GM11168 (cell line): ENCODE measurements at regions not wholly inside any gene's neighbourhood (a gene's known extent, or its start where the extent isn't known, plus 50 kb on each side); places are given as distances from the start of the nearest gene placed in this dataset.
"Not testable (repeated sequence)": the region's sequence is repeated elsewhere in the genome, so short reads cannot be mapped to it uniquely, and the experiment has no call there.

Source experiments
- in situ Hi-C: fragments of 300-500 bp; cut with MboI; formaldehyde crosslinking; loops from one replicate; pipeline ENCODE4 v1.12.0; 2022; ENCODE audit warnings: low sequenced_read_pairs; ENCODE audit not compliant: unreplicated experiment

DNA sequence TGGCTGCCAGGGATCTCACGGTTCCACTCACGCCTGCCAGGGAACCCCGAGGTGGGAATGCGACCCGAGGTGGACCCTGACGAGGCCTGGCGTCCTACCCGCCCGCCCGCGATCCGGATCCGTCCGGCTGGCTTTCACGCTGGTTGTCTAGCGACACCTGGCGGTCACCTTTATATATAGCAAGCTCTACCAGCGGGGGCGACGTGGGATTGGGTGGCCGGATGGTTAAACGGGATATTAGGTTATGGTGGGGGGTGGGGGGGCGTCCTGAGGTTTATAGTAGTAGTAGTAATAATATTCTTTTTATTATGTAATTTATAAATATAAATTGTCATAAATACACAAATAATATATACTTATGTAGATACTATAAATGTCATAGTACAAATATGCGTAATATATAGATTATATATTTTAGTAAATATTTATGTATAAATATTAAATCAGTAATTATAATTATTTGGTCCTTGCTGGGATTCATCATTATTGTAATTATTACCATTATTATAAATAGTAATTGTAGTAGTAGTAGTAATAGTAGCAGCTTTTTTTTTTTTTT lies 136.9 kb downstream of the KCNJ12 start:
- in situ Hi-C loops = no loop called here

DNA sequence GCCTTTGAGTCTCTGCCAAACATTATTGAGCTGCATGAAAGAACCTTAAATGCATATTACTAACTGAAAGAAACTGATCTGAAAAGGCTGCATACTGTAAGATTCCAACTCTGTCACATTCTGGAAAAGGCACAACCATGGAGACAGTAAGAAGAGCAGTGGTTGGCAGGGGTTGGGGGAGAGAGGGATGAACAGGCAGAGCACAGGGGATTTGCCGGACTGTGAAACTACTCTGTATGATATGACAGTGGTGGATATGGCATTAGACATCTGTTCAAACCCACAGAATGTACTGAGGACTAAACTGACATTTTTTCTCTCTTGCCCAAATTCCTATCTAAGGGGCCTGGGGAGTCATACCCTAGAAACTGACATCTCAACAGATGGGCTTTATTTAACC lies 138.4 kb downstream of the KCNJ12 start:
- in situ Hi-C loops = not testable (repeated sequence)

DNA sequence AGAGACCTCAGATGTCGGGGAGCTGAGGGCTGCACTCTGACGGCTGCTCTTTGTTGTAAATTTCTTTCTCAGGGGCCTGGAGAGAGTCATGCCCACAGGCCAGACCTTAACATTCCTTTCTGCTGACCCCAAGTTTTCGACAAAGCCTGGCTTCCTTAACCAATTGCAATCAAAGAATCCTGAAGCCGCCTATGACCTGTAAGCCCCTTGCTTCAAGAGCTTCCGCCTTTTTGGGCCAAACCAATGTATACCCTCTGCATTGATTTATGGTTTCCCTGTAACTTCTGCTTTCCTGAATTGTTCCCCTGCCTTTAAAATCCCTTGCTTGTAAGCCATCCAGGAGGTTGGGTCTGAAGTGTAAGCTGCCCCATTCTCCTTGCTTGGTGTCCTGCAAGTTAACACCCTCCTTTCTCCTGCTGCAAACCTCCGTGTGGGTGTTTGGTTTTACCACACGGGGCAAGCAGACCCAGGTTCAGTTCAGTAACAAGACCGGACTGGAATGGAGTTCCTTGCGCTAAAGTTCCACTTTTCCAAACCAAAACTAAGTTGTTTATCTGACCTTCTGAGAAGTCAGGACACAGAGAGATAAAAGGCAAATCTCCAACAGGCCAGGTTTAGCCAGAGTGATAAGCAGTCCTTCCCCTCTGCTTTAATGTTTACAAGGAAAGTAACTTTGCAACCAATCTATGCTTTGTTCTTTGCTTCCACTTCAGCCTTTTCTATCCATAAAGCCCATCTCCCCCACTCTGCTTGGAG lies 141.6 kb downstream of the KCNJ12 start:
- in situ Hi-C loops = no loop called here

DNA sequence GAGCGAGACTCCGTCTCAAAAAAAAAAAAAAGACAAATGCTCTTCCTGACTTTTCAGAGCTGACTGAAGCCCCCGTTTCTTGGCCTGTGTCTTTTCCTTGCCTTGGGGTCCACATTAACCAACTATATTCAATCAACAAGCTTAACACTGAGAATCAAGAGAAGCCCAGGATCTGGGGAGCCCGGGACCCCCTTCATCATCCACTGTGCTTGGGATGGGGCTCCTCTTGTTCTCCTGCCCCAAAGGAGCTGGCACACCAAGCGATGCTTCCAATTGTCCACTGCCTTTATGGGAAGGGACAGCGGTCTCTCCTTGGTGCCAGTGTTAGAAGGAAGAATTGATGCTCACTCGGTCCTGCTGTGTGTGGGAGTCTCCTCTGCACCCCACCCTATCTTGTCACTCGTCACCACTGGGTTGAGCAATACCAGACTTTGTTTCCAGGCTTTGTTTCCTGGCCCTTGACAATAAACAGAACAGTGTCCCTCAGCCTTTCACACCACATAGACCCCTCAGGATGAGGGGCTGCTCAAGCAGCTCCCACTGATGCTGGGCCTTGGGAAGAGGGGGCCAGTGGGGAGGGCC lies 146.7 kb downstream of the KCNJ12 start:
- in situ Hi-C loops = loop anchor here (10.0 kb wide), 1 partner anchor 238 kb away; the partner anchor contains the start of gene MAP2K3

DNA sequence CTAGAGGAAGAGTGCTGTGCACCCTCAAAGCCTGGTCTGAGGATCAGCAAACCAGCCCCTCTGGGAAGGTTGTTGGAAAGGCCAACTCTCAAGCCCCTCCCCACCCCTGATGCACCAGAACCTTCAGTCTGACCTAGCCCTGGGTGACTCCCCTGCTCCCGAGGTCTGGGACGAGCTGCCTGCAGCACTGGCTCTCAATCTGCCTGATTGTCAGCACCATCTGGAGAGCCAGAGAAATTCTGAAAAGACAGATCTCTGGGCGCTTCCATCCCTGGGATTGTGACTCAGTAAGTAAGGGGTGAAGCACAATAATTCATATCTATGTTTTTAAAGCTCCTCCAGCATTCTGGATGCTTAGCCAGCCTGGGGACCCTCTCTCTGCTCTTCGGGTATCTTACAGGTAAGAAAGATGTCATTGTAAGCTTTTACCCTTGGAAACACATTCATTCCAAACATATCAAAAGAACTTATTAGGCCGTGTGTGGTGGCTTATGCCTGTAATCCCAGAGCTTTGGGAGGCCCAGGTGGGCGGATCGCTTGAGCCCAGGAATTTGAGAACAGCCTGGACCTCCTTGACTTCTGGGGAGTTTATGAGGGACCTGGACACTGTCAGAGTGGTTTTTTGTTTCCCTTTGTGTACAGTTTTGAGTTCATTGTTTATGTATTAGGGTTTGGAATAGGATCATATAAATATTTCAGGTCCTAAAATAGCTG lies 147.5 kb downstream of the KCNJ12 start:
- in situ Hi-C loops = loop anchor here (10.0 kb wide), 1 partner anchor 239 kb away; the partner anchor contains the start of gene MAP2K3

DNA sequence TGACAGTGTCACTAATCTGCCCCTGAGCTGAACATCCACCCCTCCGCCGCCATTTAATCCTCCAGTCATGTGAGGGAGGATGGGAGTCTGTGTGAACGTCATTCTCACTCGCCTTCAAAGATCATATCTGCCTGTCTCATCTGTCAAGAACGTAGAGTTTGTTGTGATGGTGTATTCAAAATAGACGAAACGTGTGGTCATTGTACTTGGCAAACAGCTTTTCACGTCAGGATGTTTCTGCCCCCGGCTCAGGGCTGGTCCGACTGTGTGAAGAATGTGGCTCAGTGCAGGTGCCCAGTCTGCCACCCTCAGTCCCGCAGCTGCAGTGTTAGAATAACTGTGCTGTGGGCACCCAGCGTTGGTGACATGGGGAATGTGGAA lies 148.0 kb downstream of the KCNJ12 start:
- in situ Hi-C loops = loop anchor here (10.0 kb wide), 1 partner anchor 239 kb away; the partner anchor contains the start of gene MAP2K3

- in situ Hi-C loops = loop anchor here (10.0 kb wide), 1 partner anchor 241 kb away; the partner anchor contains the start of gene MAP2K3
Observed at GRCh38 chr17:21525464-21526130, 149.4 kb downstream of the KCNJ12 start.

DNA sequence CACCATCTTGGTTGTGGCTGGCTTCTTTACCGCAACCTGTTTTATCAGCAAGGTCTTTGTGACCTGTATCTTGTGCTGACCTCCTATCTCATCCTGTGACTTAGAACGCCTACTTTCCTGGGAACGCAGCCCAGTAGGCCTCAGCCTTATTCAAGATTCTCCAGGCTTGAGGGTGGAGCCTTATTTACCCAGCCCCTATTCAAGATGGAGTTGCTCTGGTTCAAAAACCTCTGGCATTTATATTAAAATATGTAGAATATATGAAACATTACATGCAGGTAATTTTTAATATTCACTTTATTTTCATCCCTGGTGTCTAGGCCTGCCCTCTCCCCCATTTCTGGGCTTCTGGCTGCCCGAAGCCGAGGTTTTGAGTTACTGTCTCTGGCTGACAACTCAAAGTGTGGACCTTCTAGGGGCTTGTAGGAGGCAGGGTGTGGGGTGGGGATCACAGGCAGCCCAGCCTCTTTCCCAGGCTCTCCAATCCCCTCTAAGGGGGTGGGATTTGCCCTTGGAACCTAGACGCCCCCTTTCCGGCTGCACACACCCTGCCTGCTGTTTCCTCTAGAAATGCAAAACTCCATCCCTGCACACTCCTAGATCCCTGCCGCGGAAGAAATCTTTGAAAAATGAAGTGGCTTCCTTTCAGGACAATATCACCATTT lies 152.0 kb downstream of the KCNJ12 start:
- in situ Hi-C loops = loop anchor here (10.0 kb wide), 1 partner anchor 243 kb away; the partner anchor contains the start of gene MAP2K3

- in situ Hi-C loops = no loop called here
Observed at GRCh38 chr17:21530311-21530710, 154.2 kb downstream of the KCNJ12 start.

DNA sequence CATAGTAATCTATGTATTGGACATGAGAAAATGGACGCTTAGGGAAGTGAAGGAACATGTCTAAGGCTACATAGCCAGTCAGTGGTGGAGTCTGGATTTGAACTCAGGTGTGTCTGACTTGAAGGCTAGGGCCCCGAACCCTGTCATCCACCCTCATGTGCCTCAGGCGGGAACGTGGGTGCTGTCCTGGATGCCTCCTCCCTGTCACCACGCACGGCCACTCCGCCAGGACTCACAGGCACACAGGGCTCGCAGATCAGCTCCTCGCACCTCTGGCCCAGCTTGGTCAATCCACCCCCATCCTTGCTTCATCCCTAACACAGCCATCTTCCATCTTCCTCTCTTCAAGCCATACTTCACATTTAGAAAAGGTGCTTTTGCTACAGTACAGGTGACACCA lies 154.7 kb downstream of the KCNJ12 start:
- in situ Hi-C loops = no loop called here

DNA sequence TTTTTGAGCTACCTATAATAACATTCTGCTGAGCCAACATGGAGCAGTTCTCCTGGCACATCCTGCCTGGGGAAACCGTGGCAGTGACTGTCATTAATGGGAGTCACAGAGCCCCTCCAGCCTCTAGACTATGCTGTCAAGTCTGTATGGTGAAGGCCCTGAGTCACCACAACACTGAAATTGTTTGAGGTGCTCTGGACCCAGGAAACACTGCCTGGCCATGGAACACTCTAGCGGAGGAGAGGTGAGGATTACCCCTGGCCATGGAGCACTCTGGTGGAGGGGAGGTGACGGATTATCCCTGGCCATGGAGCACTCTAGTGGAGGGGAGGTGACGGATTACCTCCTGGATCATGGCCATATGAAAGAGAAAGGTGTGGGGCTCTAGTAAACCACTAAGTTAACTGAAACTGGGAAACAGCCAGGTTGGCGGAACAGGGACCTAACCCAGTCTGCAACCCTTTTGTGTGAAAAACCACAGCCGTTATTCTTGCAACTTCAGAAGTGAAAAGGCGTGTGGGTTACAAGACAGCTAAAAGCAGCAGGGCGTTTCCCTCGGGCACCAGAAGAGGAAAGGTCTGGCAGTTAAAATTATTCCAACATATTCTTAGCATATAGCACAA lies 156.7 kb downstream of the KCNJ12 start:
- in situ Hi-C loops = no loop called here

- in situ Hi-C loops = no loop called here
Observed at GRCh38 chr17:21535686-21536375, 156.5 kb upstream of the KCNJ18 start.

- in situ Hi-C loops = no loop called here
Observed at GRCh38 chr17:21537302-21537701, 155.0 kb upstream of the KCNJ18 start.

- in situ Hi-C loops = no loop called here
Observed at GRCh38 chr17:21538615-21539014, 153.7 kb upstream of the KCNJ18 start.

GRCh38 chr17:21539146-21539545 lies 153.2 kb upstream of the KCNJ18 start:
- in situ Hi-C loops = no loop called here

DNA sequence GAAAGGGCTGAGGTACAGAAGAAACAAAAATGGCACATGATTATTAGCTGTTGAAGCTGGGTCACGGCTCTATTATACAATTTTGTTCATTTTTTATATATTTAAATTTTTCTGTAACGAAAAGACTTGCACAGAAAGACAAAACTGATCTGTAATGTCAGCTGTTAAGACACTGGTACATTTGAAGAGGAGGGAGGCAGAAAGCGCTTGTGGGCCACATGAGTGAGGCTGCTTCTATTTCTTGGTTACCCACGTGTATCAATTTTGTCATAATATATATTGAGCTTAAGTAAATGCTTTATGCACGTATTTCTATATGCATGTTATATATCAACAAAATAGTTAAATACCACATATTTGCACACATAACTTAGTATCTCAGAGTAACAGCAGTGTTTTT lies 151.8 kb upstream of the KCNJ18 start:
- in situ Hi-C loops = no loop called here

- in situ Hi-C loops = no loop called here
Observed at GRCh38 chr17:21542070-21542469, 150.3 kb upstream of the KCNJ18 start.

DNA sequence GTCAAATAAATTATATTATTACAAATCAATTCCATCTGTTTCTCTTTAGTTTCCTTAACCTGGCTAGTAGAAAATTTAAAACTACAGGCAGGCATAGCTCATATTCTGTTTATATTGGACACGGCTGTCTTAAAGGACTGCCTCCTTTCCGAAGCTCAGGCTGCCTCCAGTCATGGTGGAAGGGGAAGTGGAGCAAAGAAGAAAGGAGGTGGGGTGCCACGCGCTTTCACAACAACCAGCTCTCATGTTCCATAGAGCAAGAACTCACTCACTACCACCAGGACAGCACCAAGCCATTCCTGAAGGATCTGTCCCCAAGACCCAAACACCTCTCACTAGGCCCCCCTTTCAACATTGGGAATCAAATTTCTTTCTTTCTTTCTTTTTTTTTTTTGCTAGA lies 149.3 kb upstream of the KCNJ18 start:
- in situ Hi-C loops = no loop called here

DNA sequence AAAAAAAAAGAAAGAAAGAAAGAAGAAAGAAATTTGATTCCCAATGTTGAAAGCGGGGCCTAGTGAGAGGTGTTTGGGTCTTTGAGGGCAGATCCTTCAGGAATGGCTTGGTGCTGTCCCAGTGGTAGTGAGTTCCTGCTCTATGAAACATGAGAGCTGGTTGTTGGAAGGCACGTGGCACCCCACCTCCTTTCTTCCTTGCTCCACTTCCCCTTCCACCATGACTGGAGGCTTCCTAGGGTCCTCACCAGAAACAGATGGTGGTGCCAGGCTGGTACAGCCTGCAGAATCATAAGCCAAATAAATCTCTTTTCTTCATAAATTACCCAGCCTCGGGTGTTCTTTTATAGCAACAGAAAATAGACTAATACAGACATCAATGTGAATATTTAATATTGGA lies 147.3 kb upstream of the KCNJ18 start:
- in situ Hi-C loops = no loop called here
